Peyer's patch (tissue), 4 donors: ENCODE measurements at regions not wholly inside any gene's neighbourhood (a gene's known extent, or its start where the extent isn't known, plus 50 kb on each side); places are given as distances from the start of the nearest gene placed in this dataset.

Experiments
- CTCF ChIP-seq, 6 experiments: fragments of 450-650 bp in 4 of 6; fragments of 200-600 bp in 2 of 6; sonication (generic) in 1 of 6; IDR thresholded peaks; one replicate each; pipeline ENCODE4 v1.5.1; 2017 to 2019; ENCODE audit warnings: antibody characterized with exemption in 6 of 6, mild to moderate bottlenecking in 3 of 6, moderate library complexity in 1 of 6
- POLR2A ChIP-seq, 2 donors: fragments of 450-650 bp; IDR thresholded peaks; one replicate each; pipeline ENCODE4 v1.5.1; 2017; ENCODE audit warnings: antibody characterized with exemption in 2 of 2, mild to moderate bottlenecking in 2 of 2, moderate library complexity in 2 of 2

GRCh38 chr19:30647891-30648720, 275.9 kb downstream of the ZNF536 start:
- TF ChIP-seq POLR2A (IDR thresholded peaks at IDR 0.05) (no peak), CTCF (IDR thresholded peaks at IDR 0.05) (no peak)
